Endothelial cell of umbilical vein (primary cell): ENCODE measurements at regions not wholly inside any gene's neighbourhood (a gene's known extent, or its start where the extent isn't known, plus 50 kb on each side); places are given as distances from the start of the nearest gene placed in this dataset.

ENCODE experiments used
- EZH2 ChIP-seq: IDR thresholded peaks from 2 replicates; pipeline ENCODE4 v1.6.1; 2012; ENCODE audit warnings: borderline replicate concordance, low read depth, mild to moderate bottlenecking, moderate library complexity, low read length, inconsistent platforms; ENCODE audit not compliant: severe bottlenecking
- FOS ChIP-seq: IDR thresholded peaks from 2 replicates; pipeline ENCODE4 v1.6.1; 2011; ENCODE audit warnings: mild to moderate bottlenecking, low read length, moderate library complexity, borderline replicate concordance; ENCODE audit not compliant: insufficient read depth
- GATA2 ChIP-seq: IDR thresholded peaks from 2 replicates; pipeline ENCODE4 v1.7.0; 2011; ENCODE audit warnings: low read depth, mild to moderate bottlenecking, moderate library complexity, mixed read lengths, low read length; ENCODE audit not compliant: insufficient read length, insufficient read depth
- JUN ChIP-seq: IDR thresholded peaks from 2 replicates; pipeline ENCODE4 v1.6.1; 2011; ENCODE audit warnings: borderline replicate concordance, low read depth; ENCODE audit not compliant: insufficient read length, insufficient read depth
- MYC ChIP-seq: IDR thresholded peaks from one replicate; pipeline ENCODE4 v1.6.1; 2011; ENCODE audit warnings: mild to moderate bottlenecking, low read depth, low read length
- POLR2A ChIP-seq: IDR thresholded peaks from 2 replicates; pipeline ENCODE4 v1.6.1; 2012; ENCODE audit warnings: low read depth, mild to moderate bottlenecking, control low read depth, low read length
- POLR2AphosphoS5 ChIP-seq: IDR thresholded peaks from 2 replicates; pipeline ENCODE4 v1.6.1; 2012; ENCODE audit warnings: low read depth, mild to moderate bottlenecking, control low read depth, low read length, moderate library complexity; ENCODE audit not compliant: insufficient read depth
- TF ChIP-seq, protein P1 (sequence below), 2 donors: IDR thresholded peaks; 1 replicate in 1 of 2; 2 replicates in 1 of 2; pipeline ENCODE4 v1.5.1; 2011; ENCODE audit warnings: low read length in 2 of 2, mild to moderate bottlenecking in 2 of 2, moderate library complexity in 2 of 2, control low read depth in 1 of 2, inconsistent platforms in 1 of 2, low read depth in 1 of 2; ENCODE audit not compliant: insufficient read depth in 1 of 2; ENCODE audit errors: extremely low read depth in 1 of 2
- TF ChIP-seq, protein P2 (sequence below): IDR thresholded peaks from 2 replicates; pipeline ENCODE4 v1.6.1; 2011; ENCODE audit not compliant: insufficient read depth, insufficient read length

- TF ChIP-seq, protein P1, sequence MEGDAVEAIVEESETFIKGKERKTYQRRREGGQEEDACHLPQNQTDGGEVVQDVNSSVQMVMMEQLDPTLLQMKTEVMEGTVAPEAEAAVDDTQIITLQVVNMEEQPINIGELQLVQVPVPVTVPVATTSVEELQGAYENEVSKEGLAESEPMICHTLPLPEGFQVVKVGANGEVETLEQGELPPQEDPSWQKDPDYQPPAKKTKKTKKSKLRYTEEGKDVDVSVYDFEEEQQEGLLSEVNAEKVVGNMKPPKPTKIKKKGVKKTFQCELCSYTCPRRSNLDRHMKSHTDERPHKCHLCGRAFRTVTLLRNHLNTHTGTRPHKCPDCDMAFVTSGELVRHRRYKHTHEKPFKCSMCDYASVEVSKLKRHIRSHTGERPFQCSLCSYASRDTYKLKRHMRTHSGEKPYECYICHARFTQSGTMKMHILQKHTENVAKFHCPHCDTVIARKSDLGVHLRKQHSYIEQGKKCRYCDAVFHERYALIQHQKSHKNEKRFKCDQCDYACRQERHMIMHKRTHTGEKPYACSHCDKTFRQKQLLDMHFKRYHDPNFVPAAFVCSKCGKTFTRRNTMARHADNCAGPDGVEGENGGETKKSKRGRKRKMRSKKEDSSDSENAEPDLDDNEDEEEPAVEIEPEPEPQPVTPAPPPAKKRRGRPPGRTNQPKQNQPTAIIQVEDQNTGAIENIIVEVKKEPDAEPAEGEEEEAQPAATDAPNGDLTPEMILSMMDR (IDR thresholded peaks at IDR 0.05; ENCODE audit: extremely low read depth in 1 of 2, insufficient read depth in 1 of 2, low read depth in 1 of 2, low read length in 2 of 2): no peak
- TF ChIP-seq JUN (no peak), EZH2 (no peak), POLR2AphosphoS5 (no peak), POLR2A (no peak), GATA2 (no peak), MYC (no peak), FOS (no peak)
- TF ChIP-seq, protein P2, sequence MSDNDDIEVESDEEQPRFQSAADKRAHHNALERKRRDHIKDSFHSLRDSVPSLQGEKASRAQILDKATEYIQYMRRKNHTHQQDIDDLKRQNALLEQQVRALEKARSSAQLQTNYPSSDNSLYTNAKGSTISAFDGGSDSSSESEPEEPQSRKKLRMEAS: no peak
These were observed 266.0 kb downstream of the ZNF621 start for GRCh38 chr3:40790746-40791145.
